Erythroblast (primary cell): ENCODE measurements at regions not wholly inside any gene's neighbourhood (a gene's known extent, or its start where the extent isn't known, plus 50 kb on each side); places are given as distances from the start of the nearest gene placed in this dataset.

Source experiments
- GATA1 ChIP-seq: IDR thresholded peaks from 2 replicates; pipeline ENCODE4 v1.6.1; 2011; ENCODE audit warnings: low read depth, mild to moderate bottlenecking, control low read depth, low read length, moderate library complexity
- POLR2A ChIP-seq: IDR thresholded peaks from 2 replicates; pipeline ENCODE4 v1.6.1; 2011; ENCODE audit warnings: mild to moderate bottlenecking, low read length

DNA sequence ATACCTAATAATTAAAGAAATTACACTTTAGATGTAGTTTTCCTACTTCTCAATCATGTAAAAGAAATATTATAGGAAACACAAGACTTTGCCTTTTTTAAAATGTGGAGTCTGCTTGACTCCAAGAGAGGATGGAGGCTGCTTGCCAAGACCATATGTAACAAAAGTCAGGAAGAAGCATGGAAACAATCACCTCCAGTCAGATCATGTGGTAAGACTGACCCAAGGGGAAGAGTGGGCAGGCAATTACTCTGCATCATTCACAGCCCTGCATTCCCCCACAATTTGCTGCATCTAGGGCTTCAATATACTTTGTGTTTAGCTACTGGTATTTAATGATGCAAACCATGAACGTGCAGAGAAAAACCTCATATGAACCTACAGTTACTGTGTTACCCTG, 78.0 kb upstream of the RXFP1 start:
- TF ChIP-seq POLR2A, result no peak
- no peak for TF ChIP-seq GATA1
